ENCODE measurements at regions not wholly inside any gene's neighbourhood (a gene's known extent, or its start where the extent isn't known, plus 50 kb on each side); places are given as distances from the start of the nearest gene placed in this dataset.

- DNase-seq (ENCODE audit: low read depth) = no peak
Measured at GRCh38 chr13:108360139-108360538, 90.6 kb downstream of the TNFSF13B start.

- no peak for DNase-seq (ENCODE audit: low read depth)
Measured at GRCh38 chr13:108361769-108362168, 92.3 kb downstream of the TNFSF13B start.

GRCh38 chr13:108363666-108364065, 94.1 kb downstream of the TNFSF13B start:
- no peak for DNase-seq (ENCODE audit: low read depth)

- DNase-seq (ENCODE audit: low read depth) = no peak
Measured at GRCh38 chr13:108365255-108365654, 95.7 kb downstream of the TNFSF13B start.

GRCh38 chr13:108368250-108368905, 98.9 kb downstream of the TNFSF13B start:
- no peak for DNase-seq (ENCODE audit: low read depth)

GRCh38 chr13:108369412-108369811, 99.9 kb downstream of the TNFSF13B start:
- DNase-seq (ENCODE audit: low read depth) = no peak

GRCh38 chr13:108375034-108375433, 105.5 kb downstream of the TNFSF13B start:
- DNase-seq (ENCODE audit: low read depth) = no peak

- no peak for DNase-seq (ENCODE audit: low read depth)
Measured at GRCh38 chr13:108375772-108376171, 106.3 kb downstream of the TNFSF13B start.

GRCh38 chr13:108376308-108376707, 106.8 kb downstream of the TNFSF13B start:
- DNase-seq (ENCODE audit: low read depth) = no peak

GRCh38 chr13:108377646-108378206, 108.2 kb downstream of the TNFSF13B start:
- DNase-seq (ENCODE audit: low read depth) = no peak

- DNase-seq (ENCODE audit: low read depth) = no peak
Measured at GRCh38 chr13:108383667-108384066, 114.1 kb downstream of the TNFSF13B start.

GRCh38 chr13:108387156-108387555, 117.6 kb downstream of the TNFSF13B start:
- DNase-seq (ENCODE audit: low read depth) = no peak

GRCh38 chr13:108402850-108403249, 133.3 kb downstream of the TNFSF13B start:
- DNase-seq (ENCODE audit: low read depth) = no peak

GRCh38 chr13:108407495-108407894, 138.0 kb downstream of the TNFSF13B start:
- no peak for DNase-seq (ENCODE audit: low read depth)

GRCh38 chr13:108408672-108409071, 139.2 kb downstream of the TNFSF13B start:
- peak; percentile 11 for DNase-seq (ENCODE audit: low read depth)

GRCh38 chr13:108409730-108410129, 140.2 kb downstream of the TNFSF13B start:
- no peak for DNase-seq (ENCODE audit: low read depth)

- DNase-seq (ENCODE audit: low read depth) = no peak
Measured at GRCh38 chr13:108419768-108420167, 150.2 kb downstream of the TNFSF13B start.

- no peak for DNase-seq (ENCODE audit: low read depth)
Measured at GRCh38 chr13:108425056-108425455, 155.5 kb downstream of the TNFSF13B start.

GRCh38 chr13:108426893-108427292, 157.4 kb downstream of the TNFSF13B start:
- no peak for DNase-seq (ENCODE audit: low read depth)

- no peak for DNase-seq (ENCODE audit: low read depth)
Measured at GRCh38 chr13:108427355-108427754, 157.8 kb downstream of the TNFSF13B start.

GRCh38 chr13:108428691-108429090, 159.2 kb downstream of the TNFSF13B start:
- DNase-seq (ENCODE audit: low read depth) = no peak

GRCh38 chr13:108433976-108434755, 164.6 kb downstream of the TNFSF13B start:
- no peak for DNase-seq (ENCODE audit: low read depth)
